NCI-H2029 treated with DMSO at 0.1 percent for 48 hours (cell line): ENCODE measurements at regions not wholly inside any gene's neighbourhood (a gene's known extent, or its start where the extent isn't known, plus 50 kb on each side); places are given as distances from the start of the nearest gene placed in this dataset.
A peak's percentile ranks its signal among the peaks of the same experiment; 100 is the strongest.
"Not testable (repeated sequence)": the region's sequence is repeated elsewhere in the genome, so short reads cannot be mapped to it uniquely, and the experiment has no call there.

Source experiments
- DNase-seq: peaks from one replicate; lab custom pipeline; 2025; lab: John Stamatoyannopoulos, UW

DNA sequence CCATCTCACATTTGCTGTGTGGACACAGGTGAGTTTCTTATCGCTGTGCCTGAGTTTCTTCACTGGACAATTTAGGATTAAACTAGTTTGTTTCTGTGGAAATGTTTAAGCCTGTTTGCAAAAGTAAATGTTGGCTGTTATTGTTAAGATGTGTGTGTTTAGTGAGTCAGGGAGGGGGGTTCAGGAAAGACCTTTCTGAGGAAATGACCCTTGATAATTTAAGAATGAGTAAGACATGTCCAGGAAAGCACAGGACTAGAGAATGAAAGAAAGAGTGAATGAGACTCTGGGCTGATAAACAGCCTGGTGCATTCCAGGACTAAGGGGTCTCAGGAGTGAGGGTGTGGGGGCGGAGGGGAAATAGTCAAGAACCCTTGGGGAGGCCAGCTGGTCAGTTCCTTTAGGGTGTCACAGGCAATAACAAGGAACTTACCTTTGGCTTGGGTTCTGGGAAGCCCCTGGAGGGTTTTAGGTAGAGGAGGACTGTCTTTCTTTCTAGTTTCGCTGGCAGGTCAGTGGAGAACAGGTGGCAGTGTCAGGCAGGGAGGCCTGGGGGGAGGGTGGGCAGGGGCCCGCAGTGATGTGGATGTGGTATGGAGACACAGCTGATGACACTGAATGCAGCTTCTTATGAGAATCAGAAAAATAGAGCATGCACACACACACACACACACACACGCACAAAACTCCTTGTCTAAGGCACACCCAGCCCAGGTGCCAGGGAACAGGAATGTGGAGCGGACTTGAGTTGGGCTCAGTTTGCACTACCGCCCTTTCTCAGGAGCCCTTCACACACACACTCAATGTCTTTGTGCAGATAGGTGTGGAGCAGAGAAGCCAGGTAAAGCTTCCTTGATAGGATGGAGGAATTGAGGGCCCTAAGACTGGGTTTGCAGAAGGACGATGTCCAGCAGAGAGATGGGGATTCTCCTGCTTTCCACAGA, 1005.5 kb downstream of the VRK1 start:
- no peak for DNase-seq

DNA sequence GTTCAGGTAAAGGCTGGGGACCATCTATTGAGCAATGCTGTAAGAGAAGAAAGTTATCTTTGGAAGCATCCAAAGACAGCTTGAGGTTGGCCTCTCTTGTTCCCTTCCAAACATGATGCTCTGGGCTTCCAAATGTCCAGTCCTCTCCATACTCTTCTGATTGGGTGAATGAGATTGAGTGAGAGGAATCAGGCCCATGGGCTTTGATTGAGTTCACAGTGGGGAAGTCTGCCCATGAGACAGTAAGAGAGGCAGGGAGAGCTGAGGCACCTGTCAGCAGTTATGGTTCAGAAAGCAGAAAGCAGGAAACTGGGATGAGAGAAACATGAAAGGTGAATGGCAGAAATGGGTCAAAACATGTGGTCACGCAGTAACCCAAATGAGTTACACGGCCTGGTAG, 1006.9 kb downstream of the VRK1 start:
- DNase-seq: no peak

DNA sequence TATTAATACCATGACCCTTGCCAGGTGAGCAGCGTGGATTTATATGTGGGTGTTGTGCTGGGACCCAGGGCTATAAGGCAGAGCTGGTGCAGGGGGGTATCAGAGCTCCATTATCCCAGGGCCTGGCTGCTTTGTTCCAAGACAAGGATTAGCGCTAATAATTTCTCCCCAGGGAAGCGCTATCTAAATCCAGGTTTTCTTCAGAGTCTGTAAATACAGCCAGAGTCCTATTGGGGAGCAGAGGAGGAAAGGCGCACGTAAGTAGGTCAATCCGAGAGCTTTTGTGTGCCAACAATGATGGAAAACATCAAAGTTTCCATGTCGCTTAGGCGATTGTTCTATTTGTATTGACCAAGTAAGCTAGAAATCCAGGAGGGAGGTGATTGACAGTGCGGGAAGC, 1009.7 kb downstream of the VRK1 start:
- DNase-seq: no peak

DNA sequence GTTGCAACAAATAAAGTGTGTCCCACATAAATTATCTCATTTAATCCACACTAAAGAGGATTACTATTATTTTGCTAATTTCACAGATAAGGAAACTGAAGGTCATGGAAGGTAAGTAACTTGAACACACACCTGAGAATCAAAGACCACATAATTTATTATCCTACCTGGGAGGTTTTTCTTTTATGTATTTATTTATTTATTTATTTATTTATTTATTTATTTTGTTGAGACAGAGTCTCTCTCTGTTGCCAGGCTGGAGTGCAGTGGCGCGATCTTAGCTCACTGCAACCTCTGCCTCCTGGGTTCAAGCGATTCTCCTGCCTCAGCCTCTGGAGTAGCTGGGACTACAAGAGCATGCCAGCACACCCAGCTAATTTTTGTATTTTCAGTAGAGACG, 1011.4 kb downstream of the VRK1 start:
- not testable (repeated sequence) for DNase-seq

DNA sequence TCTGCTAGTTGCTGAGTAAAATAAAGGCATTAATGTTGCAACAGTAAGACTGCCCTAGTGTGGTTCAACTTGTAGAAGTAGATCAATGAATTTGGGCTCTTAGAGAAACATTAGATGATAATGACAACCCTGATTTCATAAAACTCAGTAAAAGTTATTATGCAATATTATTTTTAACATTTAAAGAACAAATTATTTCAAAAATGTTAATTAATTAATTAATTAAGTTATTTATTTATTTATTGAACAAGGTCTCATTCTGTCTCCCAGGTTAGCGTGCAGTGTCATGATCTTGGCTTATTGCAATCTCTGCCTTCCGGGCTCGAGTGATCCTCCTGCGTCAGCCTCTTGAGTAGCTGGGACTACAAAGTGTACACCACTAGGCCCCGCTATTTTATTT, 1016.4 kb downstream of the VRK1 start:
- no peak for DNase-seq

DNA sequence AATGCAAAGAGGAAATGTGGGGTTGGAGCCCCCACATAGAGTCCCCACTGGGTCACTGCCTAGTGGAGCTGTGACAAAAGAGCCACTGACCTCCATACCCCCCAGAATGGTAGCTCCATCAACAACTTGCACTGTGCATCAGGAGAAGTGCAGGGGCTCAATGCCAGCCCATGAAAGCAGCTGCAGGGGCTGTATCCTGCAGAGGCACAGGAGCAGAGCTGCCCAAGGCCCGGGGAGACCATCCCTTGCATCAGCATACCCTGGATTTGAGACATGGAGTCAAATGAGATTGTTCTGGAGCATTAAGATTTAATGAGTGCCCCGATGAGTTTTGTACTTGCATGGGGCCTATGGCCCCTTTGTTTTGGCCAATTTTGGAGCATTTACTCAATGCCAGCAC, 1023.6 kb downstream of the VRK1 start:
- DNase-seq: no peak

DNA sequence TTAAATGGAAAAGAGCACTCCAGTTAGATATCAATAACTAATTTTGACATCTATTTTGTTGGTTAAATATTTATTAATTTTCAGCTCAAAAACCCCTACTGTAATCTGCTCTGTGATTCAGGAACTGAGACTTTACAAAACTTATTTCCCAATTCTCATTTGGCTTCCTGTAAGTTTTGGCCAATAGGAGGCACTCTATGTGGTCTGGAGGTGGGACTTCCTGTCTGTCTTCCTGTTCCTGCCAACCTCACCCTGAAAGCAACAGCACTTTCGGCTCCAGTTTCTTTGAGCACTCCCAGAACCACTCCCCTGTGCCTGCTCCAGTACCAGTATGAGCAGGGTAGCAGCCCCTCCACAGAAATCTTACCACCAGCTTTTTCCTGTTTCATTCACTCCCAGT, 1027.0 kb downstream of the VRK1 start:
- no peak for DNase-seq

DNA sequence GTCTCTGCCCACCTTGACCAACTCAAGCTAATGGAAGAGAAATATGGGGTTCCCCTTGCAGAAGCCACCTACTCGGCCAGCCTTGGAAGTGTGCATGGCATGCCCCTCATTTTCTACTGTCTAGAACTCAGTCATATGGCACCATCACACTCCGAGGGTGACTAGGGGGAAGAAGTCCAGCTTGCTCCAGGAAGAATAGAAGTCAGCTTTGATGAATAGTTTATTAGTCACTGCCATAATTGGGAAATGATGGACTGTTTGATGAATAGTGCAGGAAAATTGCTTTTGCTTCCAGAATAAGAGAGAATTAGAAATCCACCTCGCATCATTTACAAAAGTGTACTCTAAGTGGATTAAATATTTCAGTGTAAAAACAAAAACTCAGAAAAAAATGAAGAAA, 1030.6 kb downstream of the VRK1 start:
- DNase-seq: no peak

DNA sequence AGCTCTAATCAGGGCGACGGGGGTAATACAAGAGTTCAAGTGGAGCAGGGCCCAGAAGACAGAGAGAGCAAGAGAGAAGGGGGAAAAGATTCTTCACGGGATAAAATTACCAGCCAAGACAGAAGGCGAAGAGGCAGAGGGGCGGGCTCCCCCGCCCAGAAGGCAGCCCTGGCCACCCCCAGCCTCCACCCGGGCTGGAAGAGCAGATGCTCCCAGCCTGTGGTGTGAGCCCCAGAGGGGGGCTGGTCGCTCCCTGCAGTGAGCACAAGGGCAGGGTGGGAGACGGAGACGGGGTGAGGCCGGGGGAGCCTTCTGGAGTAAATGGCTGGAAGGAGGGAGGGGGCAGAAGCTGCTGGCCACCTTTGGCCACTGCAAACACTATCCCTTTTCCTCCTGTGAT, 1035.6 kb downstream of the VRK1 start:
- no peak for DNase-seq

DNA sequence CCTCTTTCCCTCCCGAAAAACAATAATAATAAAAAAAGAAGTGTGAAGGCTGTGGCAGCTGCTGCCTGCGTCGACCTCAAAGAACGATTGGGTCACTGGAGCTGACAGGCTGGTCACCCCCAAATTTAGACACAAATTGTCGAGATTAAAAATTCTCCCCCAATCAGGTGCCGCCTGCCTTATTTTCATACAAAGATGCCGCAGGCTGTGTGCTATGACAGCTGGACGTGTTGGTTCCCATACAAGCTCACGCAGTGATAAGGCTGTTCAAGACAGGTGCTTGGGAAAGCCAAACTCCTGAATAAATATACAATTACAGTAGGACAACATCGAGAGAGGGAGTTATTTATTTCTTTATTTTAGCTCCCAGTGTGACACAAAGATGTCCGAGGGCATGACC, 1041.8 kb downstream of the VRK1 start:
- DNase-seq: no peak

DNA sequence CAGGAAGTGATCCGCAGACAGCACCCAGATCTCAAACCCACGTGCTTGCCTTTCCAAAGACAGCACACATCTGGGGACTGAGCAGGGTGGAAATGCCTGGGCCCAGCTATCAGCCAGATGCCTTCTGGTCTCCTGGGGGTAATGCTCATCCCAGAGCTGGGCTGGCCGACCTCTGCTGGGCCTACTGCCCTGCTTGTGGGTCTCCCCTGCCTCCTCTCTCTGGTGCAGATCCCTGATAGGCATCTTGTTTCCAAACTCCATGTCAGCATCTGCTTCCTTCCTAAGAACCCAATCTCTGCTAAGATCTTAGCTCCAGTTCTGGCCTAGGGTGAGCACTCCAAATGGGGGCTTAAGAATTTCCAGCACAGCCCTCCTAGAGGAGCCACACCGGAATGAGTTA, 1043.0 kb downstream of the VRK1 start:
- no peak for DNase-seq

DNA sequence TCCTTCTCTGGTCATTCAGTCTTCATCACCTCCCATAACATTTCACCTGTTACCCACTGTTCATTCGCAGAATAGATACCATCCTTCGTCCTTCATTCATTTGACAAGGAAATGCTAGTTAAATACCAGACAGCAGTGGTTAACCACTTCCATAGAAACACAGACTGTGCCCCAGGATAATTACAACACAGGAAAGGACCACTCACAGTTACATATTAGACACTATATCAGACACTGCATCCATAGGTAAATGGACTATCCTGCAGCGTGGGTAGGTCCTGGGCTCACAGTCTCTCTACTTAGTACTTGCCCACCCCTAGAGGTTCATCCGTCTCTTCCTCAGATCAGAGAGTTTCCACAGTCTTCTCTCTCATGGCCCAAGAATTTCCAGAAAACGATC, 1044.6 kb downstream of the VRK1 start:
- DNase-seq: no peak

DNA sequence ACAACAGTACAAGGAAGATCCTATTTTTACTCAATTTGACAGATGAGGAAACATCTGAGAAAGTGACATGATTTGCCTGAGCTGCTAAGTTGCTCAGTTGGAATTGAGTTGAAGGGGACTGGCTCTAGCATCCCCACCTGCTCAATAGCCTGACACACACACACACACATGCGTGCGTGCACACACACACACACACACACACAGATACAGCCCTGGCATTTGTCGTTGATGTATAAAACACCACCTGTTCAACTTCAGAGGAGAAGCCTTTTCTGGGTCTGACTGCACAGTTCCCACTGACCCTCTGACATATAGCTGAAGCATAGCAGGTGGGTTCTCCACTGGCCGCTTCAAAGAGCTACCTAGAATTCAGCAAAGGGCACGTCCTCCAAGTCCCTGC, 1045.9 kb downstream of the VRK1 start:
- DNase-seq: no peak

DNA sequence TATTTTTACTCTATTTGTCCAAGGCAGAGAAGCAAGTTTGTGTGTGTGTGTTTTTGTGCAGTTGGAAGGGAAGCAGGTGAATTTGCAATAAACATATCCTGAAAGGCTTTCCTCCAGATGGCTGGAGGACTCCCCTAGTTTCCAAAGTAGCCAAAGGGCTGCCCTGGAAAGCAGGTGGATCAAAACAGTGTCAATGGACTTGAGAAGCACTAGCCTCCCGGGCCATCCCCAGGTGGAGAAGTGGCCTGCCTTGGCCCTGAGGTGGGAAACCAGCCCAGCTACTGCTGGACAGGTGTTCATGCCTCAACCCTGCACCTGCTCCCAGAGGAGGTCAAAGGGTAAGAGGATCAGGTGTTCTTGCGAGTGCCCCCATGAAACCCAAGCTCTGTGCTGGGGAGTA, 1046.9 kb downstream of the VRK1 start:
- DNase-seq: no peak

DNA sequence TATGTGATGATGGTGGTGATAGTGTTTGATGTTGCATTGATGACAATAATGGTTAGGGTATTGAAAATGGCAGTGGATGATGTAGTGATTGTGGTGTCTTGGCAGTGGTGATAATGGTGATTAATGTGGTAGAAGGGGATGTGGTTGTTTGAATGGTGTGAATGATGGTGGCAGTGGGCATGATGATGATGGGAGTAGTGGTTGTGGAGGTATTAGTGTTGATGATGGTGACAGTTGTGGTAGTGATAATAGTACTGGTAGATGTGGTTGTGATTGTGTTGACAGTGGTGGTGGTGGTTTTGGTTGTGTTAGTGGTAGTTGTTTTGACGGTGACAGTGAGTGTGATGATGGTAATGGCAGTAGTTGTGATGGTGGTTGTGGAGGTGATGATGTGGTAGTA, 1049.0 kb downstream of the VRK1 start:
- no peak for DNase-seq

DNA sequence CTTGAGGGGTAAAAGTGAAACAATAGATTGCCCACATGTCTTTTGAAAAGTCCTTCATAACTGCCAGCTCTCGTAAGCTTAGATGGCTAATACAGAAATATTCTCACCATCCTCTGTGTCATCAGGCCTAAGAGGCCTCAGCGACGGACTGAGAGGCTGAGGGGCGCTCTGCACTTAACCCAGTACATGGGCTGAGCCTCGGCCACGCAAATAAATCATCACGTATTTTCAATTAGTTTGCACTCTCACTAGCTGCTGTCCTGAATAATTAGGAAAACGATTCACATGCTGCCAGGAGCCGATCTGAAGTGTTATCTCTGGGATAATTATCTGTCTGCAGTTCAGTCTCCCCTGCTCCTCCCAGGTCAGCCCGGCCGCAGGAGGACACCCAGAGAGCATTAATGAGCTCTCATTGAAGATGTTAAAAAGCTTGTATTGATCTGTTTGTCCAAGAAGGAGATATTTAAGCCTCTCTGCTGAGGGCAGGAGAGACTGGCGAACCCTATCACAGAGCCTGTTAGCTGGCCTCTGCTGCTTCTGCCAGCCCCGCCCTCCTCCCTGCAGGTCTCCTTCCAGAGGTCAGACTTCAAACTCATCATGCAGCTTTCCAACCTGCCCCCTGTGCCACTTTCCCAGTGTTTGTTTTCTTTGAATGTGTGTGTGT, 1051.3 kb downstream of the VRK1 start:
- peak; percentile 70 for DNase-seq

DNA sequence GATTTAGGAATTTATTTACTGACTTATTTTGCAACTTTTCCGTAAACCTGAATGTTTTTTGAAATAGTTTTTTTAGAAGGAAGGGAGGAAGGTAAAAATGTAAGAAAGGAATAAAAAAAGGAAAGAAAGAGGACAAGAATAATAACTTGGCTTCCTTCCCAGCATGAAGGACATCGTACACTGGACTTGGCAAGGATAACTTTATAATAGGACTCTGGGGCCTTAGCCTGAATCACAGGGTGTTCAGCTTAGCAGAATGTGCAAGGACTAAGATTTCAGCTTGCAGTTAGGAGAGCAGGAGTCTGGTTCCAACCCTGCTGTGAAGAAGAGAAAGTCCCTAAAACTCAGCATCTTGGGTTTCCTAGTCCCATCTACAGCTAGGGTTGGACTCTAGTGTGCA, 1053.3 kb downstream of the VRK1 start:
- DNase-seq: no peak

DNA sequence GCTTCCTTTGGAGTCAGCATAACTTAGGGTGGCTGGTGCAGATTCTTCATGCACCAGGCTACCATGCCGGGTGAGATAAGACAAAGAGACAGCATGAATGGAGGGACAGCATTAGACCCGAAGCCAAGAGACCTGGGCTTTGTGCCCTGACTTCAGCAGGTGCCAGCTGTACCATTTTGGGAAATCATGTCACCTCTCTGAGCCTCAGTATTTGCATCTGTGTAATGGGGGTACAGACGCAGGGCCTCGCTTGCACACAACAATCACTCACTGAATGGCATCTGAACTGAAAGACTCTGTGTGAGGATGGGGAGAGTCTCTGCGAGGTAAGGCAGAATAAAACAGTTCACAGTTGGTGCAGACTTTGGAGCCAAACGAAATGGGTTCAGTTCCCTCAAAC, 1053.7 kb downstream of the VRK1 start:
- DNase-seq: no peak

DNA sequence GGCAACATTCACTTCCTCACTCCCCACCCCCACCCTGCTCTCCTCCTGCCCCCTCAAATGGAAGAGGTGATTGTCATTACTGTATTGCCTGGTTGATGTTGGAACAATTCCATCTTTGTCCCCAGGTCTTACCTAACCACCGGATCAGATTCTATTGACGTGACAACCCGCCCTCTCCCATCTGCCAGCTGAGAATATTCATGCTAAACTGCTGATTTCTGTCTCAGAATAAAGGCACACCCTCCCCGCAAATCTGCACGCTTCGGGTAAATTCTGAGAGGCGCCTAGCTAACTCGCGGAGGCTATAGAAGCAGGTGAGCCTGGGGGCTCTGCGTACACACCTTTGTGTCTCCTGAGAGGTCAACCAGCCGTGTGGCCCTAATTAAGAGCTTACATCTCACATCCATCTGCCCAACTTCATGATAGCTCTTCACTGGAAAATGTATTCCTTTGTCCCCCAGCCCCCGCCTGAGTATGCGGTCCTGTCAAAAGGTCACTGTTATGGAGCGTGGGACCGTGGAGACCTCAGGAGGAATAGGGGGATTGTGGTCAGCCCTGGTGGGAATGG, 1054.3 kb downstream of the VRK1 start:
- DNase-seq: peak; percentile 35

DNA sequence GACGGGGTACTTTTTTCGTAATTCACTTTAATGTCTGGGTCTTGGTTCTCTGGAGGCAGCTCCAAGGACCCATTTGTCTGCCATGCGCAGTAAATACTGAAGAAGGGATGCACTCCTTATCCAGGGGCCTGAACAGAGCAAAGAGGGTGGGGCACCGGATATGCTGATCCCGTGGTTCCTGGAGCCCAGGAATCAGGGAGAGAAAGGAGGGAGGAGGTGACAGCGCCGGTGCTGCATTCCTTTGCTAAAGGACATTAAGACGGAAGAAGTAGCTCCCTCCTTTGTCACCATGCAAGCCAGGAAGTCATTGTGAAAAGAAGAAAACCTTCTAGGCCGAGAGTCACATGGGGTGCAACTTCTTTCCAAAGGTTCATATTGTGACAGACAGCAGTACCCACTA, 1057.7 kb downstream of the VRK1 start:
- no peak for DNase-seq

DNA sequence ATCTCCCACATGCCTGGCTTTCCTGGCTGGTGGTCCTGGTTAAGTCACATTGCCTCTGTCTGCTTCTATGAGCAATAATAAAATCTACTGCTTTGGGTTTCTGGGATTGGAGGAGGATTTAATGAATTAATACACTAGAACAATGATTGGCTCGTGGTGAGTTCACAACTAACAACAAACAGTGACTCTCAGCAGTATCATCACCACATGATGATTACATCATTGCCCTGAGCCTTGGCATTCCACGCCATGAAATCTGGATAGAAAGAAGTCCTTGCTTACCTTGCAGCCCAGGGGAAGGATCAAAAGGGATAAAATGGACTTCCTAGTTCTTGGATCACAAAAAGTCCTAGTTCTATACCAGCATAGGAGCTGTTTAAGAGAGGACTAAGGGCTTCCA, 1069.0 kb downstream of the VRK1 start:
- no peak for DNase-seq

DNA sequence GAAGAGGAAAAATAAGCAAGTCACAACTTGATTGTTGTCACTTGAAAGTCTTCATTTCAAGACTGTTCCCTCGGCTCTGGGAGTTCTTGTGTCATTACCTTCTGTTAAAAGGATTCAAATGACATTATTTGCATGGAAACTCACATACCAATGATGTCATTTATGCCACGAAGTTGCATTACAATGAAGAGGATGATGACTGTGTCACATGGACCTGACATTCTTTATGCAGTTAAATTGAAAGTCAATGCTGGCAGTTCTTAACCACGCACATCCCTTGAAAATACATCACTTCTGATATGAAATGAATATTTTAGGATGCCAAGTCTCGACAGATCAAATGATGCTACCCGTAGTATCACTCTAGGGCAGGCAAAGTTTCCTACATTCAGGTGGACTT, 1069.5 kb downstream of the VRK1 start:
- DNase-seq: no peak

DNA sequence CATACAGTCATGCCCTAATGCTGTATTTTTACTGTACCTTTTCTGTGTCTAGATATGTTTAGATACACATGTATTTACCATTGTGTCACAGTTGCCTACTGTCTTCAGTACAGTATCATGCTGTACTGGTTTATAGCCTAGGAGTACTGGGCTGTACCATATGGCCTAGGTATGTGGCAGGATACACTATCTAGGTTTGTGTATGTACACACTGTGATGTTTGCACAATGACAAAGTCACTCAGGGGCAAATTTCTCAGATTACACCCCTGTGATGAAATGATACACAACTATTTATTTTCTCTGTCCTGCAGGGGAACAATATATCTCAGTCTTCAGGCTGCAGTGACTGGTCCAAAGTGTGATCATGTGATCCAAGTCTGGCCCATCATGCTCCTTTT, 1076.1 kb downstream of the VRK1 start:
- no peak for DNase-seq
